A673 (cell line): ENCODE measurements at regions not wholly inside any gene's neighbourhood (a gene's known extent, or its start where the extent isn't known, plus 50 kb on each side); places are given as distances from the start of the nearest gene placed in this dataset.

Source experiments
- BruUV-seq: library from RNA; stranded (reverse); fragments of 400-500 nt; replicated peaks from 2 replicates; lab custom pipeline; 2021; lab: Mats Ljungman, UMichigan
- CTCF ChIA-PET: fragments of 300-600 bp; sonication (Branson Sonifier 250); formaldehyde crosslinking; loops from one replicate; lab custom pipeline; 2022; ENCODE audit warnings: antibody characterized with exemption; lab: Charles Lee
- POLR2A ChIA-PET: fragments of 300-600 bp; sonication (Branson Sonifier 250); formaldehyde crosslinking; loops from one replicate; lab custom pipeline; 2022; ENCODE audit warnings: antibody characterized with exemption; ENCODE audit not compliant: low non-redundant PET; lab: Charles Lee
- DNase-seq: peaks from one replicate; pipeline ENCODE4 v3.0.0-alpha.2; 2015; ENCODE audit warnings: low spot score
- H3K27ac ChIP-seq: fragments of 200-600 bp; sonication (generic); 2 replicates; pipeline ENCODE4 v1.5.1; 2016; ENCODE audit warnings: mixed run types, low read depth, mild to moderate bottlenecking, mixed read lengths, antibody characterized with exemption, low read length; ENCODE audit not compliant: poor library complexity, severe bottlenecking
- H3K27me3 ChIP-seq: fragments of 200-600 bp; sonication (generic); replicated peaks from 2 replicates; pipeline ENCODE4 v1.6.1; 2017; ENCODE audit warnings: mixed run types, low read depth, mild to moderate bottlenecking, mixed read lengths, antibody characterized with exemption, low read length; ENCODE audit not compliant: insufficient read depth, poor library complexity
- H3K36me3 ChIP-seq: fragments of 200-600 bp; sonication (generic); 2 replicates; pipeline ENCODE4 v1.6.1; 2016; ENCODE audit warnings: mixed run types, mild to moderate bottlenecking, mixed read lengths, antibody characterized with exemption, low read length; ENCODE audit not compliant: insufficient read depth, poor library complexity, severe bottlenecking
- H3K4me1 ChIP-seq: fragments of 200-600 bp; sonication (generic); 2 replicates; pipeline ENCODE4 v1.6.1; 2017; ENCODE audit warnings: mixed run types, mild to moderate bottlenecking, mixed read lengths, antibody characterized with exemption, low read length; ENCODE audit not compliant: insufficient read depth, poor library complexity, severe bottlenecking
- H3K4me3 ChIP-seq: fragments of 200-600 bp; sonication (generic); 2 replicates; pipeline ENCODE4 v1.5.1; 2016; ENCODE audit warnings: low read depth, mixed run types, mild to moderate bottlenecking, mixed read lengths, low read length; ENCODE audit not compliant: poor library complexity, severe bottlenecking
- H3K9me3 ChIP-seq: fragments of 200-600 bp; sonication (generic); 2 replicates; pipeline ENCODE4 v1.6.1; 2016; ENCODE audit warnings: mixed run types, low read depth, mild to moderate bottlenecking, mixed read lengths, antibody characterized with exemption, low read length; ENCODE audit not compliant: poor library complexity, severe bottlenecking
- EZH2 ChIP-seq: fragments of 200-600 bp; sonication (generic); IDR thresholded peaks from 2 replicates; pipeline ENCODE4 v1.6.1; 2017; ENCODE audit warnings: borderline replicate concordance, low read depth, mild to moderate bottlenecking, mixed read lengths, antibody characterized with exemption, low read length; ENCODE audit not compliant: poor library complexity, severe bottlenecking
- intact Hi-C: fragments of 100-400 bp; cut with micrococcal nuclease; formaldehyde crosslinking; loops from one replicate; pipeline ENCODE4 v1.10.0; 2022; ENCODE audit not compliant: unreplicated experiment
- TF ChIP-seq, protein P1 (sequence below): fragments of 300-800, 200-600 bp; sonication (generic); conservative IDR thresholded peaks from 2 replicates; pipeline ENCODE4 v1.5.1; 2017; ENCODE audit warnings: low read depth, mild to moderate bottlenecking, antibody characterized with exemption, low read length, moderate library complexity, mixed read lengths

GRCh38 chr4:111136438-111136837, 513.6 kb upstream of the PITX2 start:
- no peak overlapping the region for H3K4me3 ChIP-seq
- TF ChIP-seq, protein P1, sequence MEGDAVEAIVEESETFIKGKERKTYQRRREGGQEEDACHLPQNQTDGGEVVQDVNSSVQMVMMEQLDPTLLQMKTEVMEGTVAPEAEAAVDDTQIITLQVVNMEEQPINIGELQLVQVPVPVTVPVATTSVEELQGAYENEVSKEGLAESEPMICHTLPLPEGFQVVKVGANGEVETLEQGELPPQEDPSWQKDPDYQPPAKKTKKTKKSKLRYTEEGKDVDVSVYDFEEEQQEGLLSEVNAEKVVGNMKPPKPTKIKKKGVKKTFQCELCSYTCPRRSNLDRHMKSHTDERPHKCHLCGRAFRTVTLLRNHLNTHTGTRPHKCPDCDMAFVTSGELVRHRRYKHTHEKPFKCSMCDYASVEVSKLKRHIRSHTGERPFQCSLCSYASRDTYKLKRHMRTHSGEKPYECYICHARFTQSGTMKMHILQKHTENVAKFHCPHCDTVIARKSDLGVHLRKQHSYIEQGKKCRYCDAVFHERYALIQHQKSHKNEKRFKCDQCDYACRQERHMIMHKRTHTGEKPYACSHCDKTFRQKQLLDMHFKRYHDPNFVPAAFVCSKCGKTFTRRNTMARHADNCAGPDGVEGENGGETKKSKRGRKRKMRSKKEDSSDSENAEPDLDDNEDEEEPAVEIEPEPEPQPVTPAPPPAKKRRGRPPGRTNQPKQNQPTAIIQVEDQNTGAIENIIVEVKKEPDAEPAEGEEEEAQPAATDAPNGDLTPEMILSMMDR = peak; percentile 45
- no peak for TF ChIP-seq EZH2
- no peaks in the 10 kb centered on the region for H3K27me3 ChIP-seq
- ChIA-PET POLR2A (no interaction called here), CTCF (interaction anchor here (0.6 to 2.0 kb wide), 3 partner anchors 182 to 718 kb away, joined by 3 to 14 read pairs (median 4); no protein-coding TSS in a partner anchor)
- DNase-seq = peak; percentile 45
- H3K9me3 ChIP-seq = no peaks in the 10 kb centered on the region
- no peak overlapping the region for H3K27ac ChIP-seq
- H3K36me3 ChIP-seq = no peaks in the 10 kb centered on the region
- intact Hi-C loops = loop anchor here (1.0 to 10.0 kb wide), 2 partner anchors 495 to 718 kb away; no protein-coding TSS in a partner anchor
- no peaks in the 10 kb centered on the region for H3K4me1 ChIP-seq
- no TSS peak for BruUV-seq

DNA sequence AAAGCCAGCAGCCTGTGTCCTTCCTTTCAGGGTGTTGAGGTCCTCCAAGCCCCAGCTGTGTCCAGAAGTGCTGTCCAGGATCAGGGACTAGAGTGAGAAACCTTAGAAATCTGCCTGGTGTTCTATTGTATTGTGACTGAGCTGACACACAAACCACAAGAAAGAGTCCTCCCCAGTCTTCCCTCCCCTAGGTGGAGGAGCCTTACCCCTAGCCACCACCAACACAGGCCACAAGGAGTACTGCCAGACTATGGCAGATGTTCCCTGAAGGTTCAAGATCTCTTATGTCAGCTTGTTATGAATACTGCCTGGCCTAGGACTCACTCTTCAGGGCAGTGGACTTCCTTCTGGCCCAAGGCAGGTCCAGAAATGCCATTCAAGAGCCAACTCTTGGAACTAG, 514.1 kb upstream of the PITX2 start:
- Histone ChIP-seq H3K4me3 (no peak overlapping the region), H3K9me3 (no peaks in the 10 kb centered on the region), H3K27me3 (no peaks in the 10 kb centered on the region), H3K4me1 (no peaks in the 10 kb centered on the region), H3K36me3 (no peaks in the 10 kb centered on the region), H3K27ac (no peak overlapping the region)
- ChIA-PET CTCF (interaction anchor here (1.6 to 2.0 kb wide), 2 partner anchors 495 to 718 kb away, joined by 4 to 14 read pairs; no protein-coding TSS in a partner anchor), POLR2A (no interaction called here)
- intact Hi-C loops = loop anchor here (1.0 to 10.0 kb wide), 2 partner anchors 494 to 718 kb away; no protein-coding TSS in a partner anchor
- no peak for DNase-seq
- TF ChIP-seq, protein P1 = no peak
- no peak for TF ChIP-seq EZH2
- BruUV-seq = no TSS peak

GRCh38 chr4:111143510-111143909, 520.6 kb upstream of the PITX2 start:
- ChIA-PET CTCF (no interaction called here), POLR2A (no interaction called here)
- H3K27ac ChIP-seq = no peak overlapping the region
- TF ChIP-seq, protein P1 = no peak
- no peak for TF ChIP-seq EZH2
- no peaks in the 10 kb centered on the region for H3K36me3 ChIP-seq
- H3K27me3 ChIP-seq = no peaks in the 10 kb centered on the region
- BruUV-seq = no TSS peak
- intact Hi-C loops = no loop called here
- no peaks in the 10 kb centered on the region for H3K4me1 ChIP-seq
- H3K4me3 ChIP-seq = no peak overlapping the region
- DNase-seq = no peak
- no peaks in the 10 kb centered on the region for H3K9me3 ChIP-seq
